Tibial nerve (tissue), 3 donors: ENCODE measurements at regions not wholly inside any gene's neighbourhood (a gene's known extent, or its start where the extent isn't known, plus 50 kb on each side); places are given as distances from the start of the nearest gene placed in this dataset.

Experiments used
- CTCF ChIP-seq, 5 experiments: fragments of 200-600 bp in 3 of 5; fragments of 450-650 bp in 2 of 5; sonication (generic) in 3 of 5; IDR thresholded peaks; one replicate each; pipeline ENCODE4 v1.5.1; 2016 to 2019; ENCODE audit warnings: antibody characterized with exemption in 5 of 5, mild to moderate bottlenecking in 3 of 5, moderate library complexity in 2 of 5
- POLR2A ChIP-seq, 2 donors: fragments of 450-650 bp; IDR thresholded peaks; one replicate each; pipeline ENCODE4 v1.6.1; 2017; ENCODE audit warnings: antibody characterized with exemption in 2 of 2, mild to moderate bottlenecking in 2 of 2, moderate library complexity in 2 of 2

- TF ChIP-seq CTCF (IDR thresholded peaks at IDR 0.05) (no peak), POLR2A (IDR thresholded peaks at IDR 0.05) (no peak)
Observed at GRCh38 chr2:11071211-11071610, 84.1 kb upstream of the SLC66A3 start.
